Spleen (tissue), 7 donors: ENCODE measurements at regions not wholly inside any gene's neighbourhood (a gene's known extent, or its start where the extent isn't known, plus 50 kb on each side); places are given as distances from the start of the nearest gene placed in this dataset.

Experiments
- CTCF ChIP-seq, 11 experiments: fragments of 200-600 bp in 7 of 11; fragments of 450-650 bp in 4 of 11; sonication (generic) in 4 of 11; IDR thresholded peaks in 8 of 11; conservative IDR thresholded peaks in 3 of 11; 1 replicate in 7 of 11; 2 replicates in 4 of 11; pipeline versions ENCODE4 v1.4.0 to v1.8.0; 2016 to 2021; ENCODE audit warnings: antibody characterized with exemption in 11 of 11, inconsistent platforms in 4 of 11, mild to moderate bottlenecking in 1 of 11
- POLR2A ChIP-seq, 3 donors: fragments of 450-650 bp; IDR thresholded peaks; one replicate each; pipeline ENCODE4 v1.5.1; 2017; ENCODE audit warnings: antibody characterized with exemption in 3 of 3, mild to moderate bottlenecking in 1 of 3
- donor health status: DM: no; HTN: no; CAD: no; lungs with moderate emphysema.
- donor health status: DM: no; HTN: no; CAD: no.
- donor health status: DM: no; HTN: no; CAD: no.

DNA sequence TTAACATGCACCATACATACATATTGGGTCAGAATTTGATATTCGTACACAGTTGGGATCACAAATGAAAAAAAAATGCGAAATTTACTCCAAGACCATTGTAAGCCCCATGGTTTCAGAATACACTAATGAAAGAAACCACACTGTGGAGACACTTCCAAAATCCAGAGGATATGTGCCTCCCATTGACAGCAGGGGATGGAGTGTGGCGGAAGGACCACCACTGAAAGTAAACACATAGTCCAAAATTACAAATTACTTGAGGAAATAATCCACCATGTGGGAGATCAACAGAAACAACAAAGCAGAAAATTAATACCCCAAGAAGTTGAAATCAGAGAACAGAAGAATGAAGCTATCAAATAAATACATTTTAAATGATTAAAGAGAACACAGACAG, 291.6 kb upstream of the PAPPA start:
- TF ChIP-seq POLR2A (IDR thresholded peaks at IDR 0.05) (no peak), CTCF (IDR thresholded peaks at IDR 0.05 in 8 of 11, conservative IDR thresholded peaks at IDR 0.05 in 3 of 11) (no peak)
